H1 (cell line): ENCODE measurements at regions not wholly inside any gene's neighbourhood (a gene's known extent, or its start where the extent isn't known, plus 50 kb on each side); places are given as distances from the start of the nearest gene placed in this dataset.

Source experiments
- CTCF ChIA-PET: fragments of 300-600 bp; sonication (Branson Sonifier 250); formaldehyde crosslinking; loops from one replicate; lab custom pipeline; 2021; ENCODE audit not compliant: partially characterized antibody; lab: Charles Lee
- POLR2A ChIA-PET: fragments of 300-600 bp; sonication (Branson Sonifier 250); formaldehyde crosslinking; loops from one replicate; lab custom pipeline; 2021; ENCODE audit warnings: inconsistent platforms; ENCODE audit not compliant: partially characterized antibody; lab: Charles Lee
- DNase-seq, 2 experiments: peaks; one replicate each; pipeline versions ENCODE4 v3.0.0 to v3.0.0-alpha.2; 2010 to 2022; ENCODE audit warnings: low spot score in 2 of 2, low read depth in 1 of 2, mixed read lengths in 1 of 2
- FAIRE-seq: peaks from 2 replicates; lab custom pipeline; 2011; peaks lifted over from hg19 to GRCh38; lab: Jason Lieb, UNC
- H2AFZ ChIP-seq: 2 replicates; pipeline ENCODE4 v1.8.1; 2012; ENCODE audit warnings: low read length, inconsistent platforms
- H2AK5ac ChIP-seq: 2 replicates; pipeline ENCODE4 v1.6.1; 2013; ENCODE audit warnings: low read depth, low read length
- H2BK120ac ChIP-seq: replicated peaks from 2 replicates; pipeline ENCODE3; 2013; ENCODE audit warnings: low read depth, low read length, inconsistent platforms
- H2BK12ac ChIP-seq: 2 replicates; pipeline ENCODE4 v1.6.1; 2013; ENCODE audit warnings: low read depth, low read length
- H2BK15ac ChIP-seq: 2 replicates; pipeline ENCODE4 v1.6.1; 2013; ENCODE audit warnings: low read length
- H2BK20ac ChIP-seq: 2 replicates; pipeline ENCODE4 v1.6.1; 2013; ENCODE audit warnings: low read length
- H2BK5ac ChIP-seq: 2 replicates; pipeline ENCODE4 v1.6.1; 2013; ENCODE audit warnings: low read depth, low read length
- H3K14ac ChIP-seq: 2 replicates; pipeline ENCODE4 v1.6.1; 2013; ENCODE audit warnings: inconsistent platforms; ENCODE audit not compliant: insufficient read length
- H3K18ac ChIP-seq: 2 replicates; pipeline ENCODE4 v1.6.1; 2013; ENCODE audit warnings: low read length; ENCODE audit errors: extremely low read depth
- H3K23ac ChIP-seq: 2 replicates; pipeline ENCODE4 v1.6.1; 2013; ENCODE audit warnings: inconsistent platforms; ENCODE audit not compliant: insufficient read length
- H3K23me2 ChIP-seq: 2 replicates; pipeline ENCODE4 v1.6.1; 2013; ENCODE audit warnings: low read depth, low read length
- H3K27ac ChIP-seq: 2 replicates; pipeline ENCODE4 v1.6.1; 2011; ENCODE audit warnings: low read depth, low read length, inconsistent platforms
- H3K27me3 ChIP-seq, 4 experiments: replicated peaks in 1 of 4; 1 replicate in 1 of 4; 2 replicates in 3 of 4; pipeline versions ENCODE4 v1.6.1 to v1.8.1; 2011 to 2013; ENCODE audit warnings: low read length in 3 of 4, mild to moderate bottlenecking in 3 of 4, inconsistent platforms in 2 of 4, mixed read lengths in 2 of 4, moderate library complexity in 1 of 4; ENCODE audit not compliant: control insufficient read depth in 3 of 4, insufficient read depth in 3 of 4; ENCODE audit errors: extremely low read depth in 1 of 4
- H3K36me3 ChIP-seq, 4 experiments: 2 replicates each; pipeline versions ENCODE4 v1.6.1 to v1.8.1; 2011 to 2013; ENCODE audit warnings: mild to moderate bottlenecking in 4 of 4, low read length in 3 of 4, moderate library complexity in 2 of 4, control low read depth in 1 of 4, inconsistent platforms in 1 of 4; ENCODE audit not compliant: insufficient read depth in 4 of 4, control insufficient read depth in 2 of 4
- H3K4ac ChIP-seq: replicated peaks from 2 replicates; pipeline ENCODE3; 2013; ENCODE audit warnings: low read length, low read depth, mixed read lengths, inconsistent platforms; ENCODE audit not compliant: insufficient read length
- H3K4me1 ChIP-seq, 4 experiments: replicated peaks in 1 of 4; 1 replicate in 1 of 4; 2 replicates in 3 of 4; pipeline versions ENCODE4 v1.6.1 to v1.8.1; 2011 to 2013; ENCODE audit warnings: low read length in 3 of 4, inconsistent platforms in 2 of 4, mixed read lengths in 1 of 4; ENCODE audit not compliant: insufficient read depth in 4 of 4, control insufficient read depth in 3 of 4
- H3K4me2 ChIP-seq, 2 experiments: 2 replicates each; pipeline versions ENCODE4 v1.6.1 to v1.8.1; 2011 to 2013; ENCODE audit warnings: low read depth in 2 of 2, low read length in 2 of 2, control low read depth in 1 of 2, inconsistent platforms in 1 of 2, mild to moderate bottlenecking in 1 of 2; ENCODE audit not compliant: insufficient read depth in 1 of 2
- H3K4me3 ChIP-seq, 4 experiments: fragments of 200-600, 300-600 bp in 1 of 4; sonication (generic), shearing (Covaris generic), sonication (Bioruptor Twin) in 1 of 4; 2 replicates each; pipeline versions ENCODE4 v1.5.1 to v1.8.1; 2011 to 2016; ENCODE audit warnings: low read length in 4 of 4, low read depth in 3 of 4, control low read depth in 2 of 4, inconsistent platforms in 2 of 4, mild to moderate bottlenecking in 2 of 4, mixed read lengths in 1 of 4, moderate library complexity in 1 of 4; ENCODE audit not compliant: insufficient read depth in 2 of 4; ENCODE audit errors: extremely low read depth in 1 of 4
- H3K56ac ChIP-seq: replicated peaks from 2 replicates; pipeline ENCODE3; 2013; ENCODE audit warnings: low read depth, mild to moderate bottlenecking, mixed read lengths, low read length, inconsistent platforms; ENCODE audit not compliant: insufficient read length
- H3K79me1 ChIP-seq: 2 replicates; pipeline ENCODE4 v1.6.1; 2013; ENCODE audit warnings: low read depth, low read length, control low read depth
- H3K79me2 ChIP-seq, 2 experiments: 2 replicates each; pipeline versions ENCODE4 v1.6.1 to v1.8.1; 2012 to 2013; ENCODE audit warnings: low read length in 2 of 2, mild to moderate bottlenecking in 2 of 2, inconsistent platforms in 1 of 2; ENCODE audit not compliant: insufficient read depth in 2 of 2, control insufficient read depth in 1 of 2
- H3K9ac ChIP-seq, 4 experiments: replicated peaks in 1 of 4; 1 replicate in 1 of 4; 2 replicates in 3 of 4; pipeline versions ENCODE4 v1.6.1 to v1.8.1; 2011 to 2013; ENCODE audit warnings: low read depth in 3 of 4, low read length in 3 of 4, control low read depth in 2 of 4, mild to moderate bottlenecking in 2 of 4, moderate library complexity in 2 of 4, inconsistent platforms in 1 of 4; ENCODE audit errors: extremely low read depth in 1 of 4
- H3K9me3 ChIP-seq, 2 experiments: 2 replicates each; pipeline versions ENCODE4 v1.6.1 to v1.8.1; 2012 to 2013; ENCODE audit warnings: mild to moderate bottlenecking in 2 of 2, moderate library complexity in 2 of 2, control low read depth in 1 of 2, inconsistent platforms in 1 of 2, low read depth in 1 of 2, low read length in 1 of 2, mixed read lengths in 1 of 2; ENCODE audit not compliant: insufficient read depth in 2 of 2
- H4K20me1 ChIP-seq, 2 experiments: replicated peaks in 1 of 2; 2 replicates each; pipeline versions ENCODE3 to v1.8.1; 2011 to 2013; ENCODE audit warnings: inconsistent platforms in 2 of 2, low read length in 2 of 2, mild to moderate bottlenecking in 1 of 2; ENCODE audit not compliant: insufficient read depth in 2 of 2, control insufficient read depth in 1 of 2
- H4K5ac ChIP-seq: 2 replicates; pipeline ENCODE4 v1.6.1; 2013; ENCODE audit warnings: low read length, low read depth, mixed read lengths, inconsistent platforms; ENCODE audit not compliant: insufficient read length
- H4K8ac ChIP-seq: 2 replicates; pipeline ENCODE4 v1.8.0; 2013; ENCODE audit warnings: mild to moderate bottlenecking, moderate library complexity, low read length, inconsistent platforms; ENCODE audit not compliant: insufficient read depth; ENCODE audit errors: extremely low read depth
- H4K91ac ChIP-seq: replicated peaks from 2 replicates; pipeline ENCODE3; 2013; ENCODE audit warnings: low read length, mixed read lengths, inconsistent platforms; ENCODE audit not compliant: insufficient read length
- BCL11A ChIP-seq, 2 experiments: IDR thresholded peaks; one replicate each; pipeline ENCODE4 v1.6.1; 2011; ENCODE audit warnings: low read depth in 2 of 2, low read length in 2 of 2, mild to moderate bottlenecking in 2 of 2
- EGR1 ChIP-seq: IDR thresholded peaks from 2 replicates; pipeline ENCODE4 v1.6.1; 2011; ENCODE audit warnings: low read depth, low read length, borderline replicate concordance
- EZH2 ChIP-seq: fragments of 200-600 bp; sonication (generic); IDR thresholded peaks from 2 replicates; pipeline ENCODE4 v1.7.1; 2012; ENCODE audit warnings: low read depth, mild to moderate bottlenecking, moderate library complexity, low read length, inconsistent platforms; ENCODE audit not compliant: severe bottlenecking
- PHF8 ChIP-seq: fragments of 200-600 bp; sonication (generic); conservative IDR thresholded peaks from 2 replicates; pipeline ENCODE4 v1.7.1; 2012; ENCODE audit warnings: low read depth, mild to moderate bottlenecking, inconsistent platforms, low read length, moderate library complexity
- RAD21 ChIP-seq, 2 experiments: IDR thresholded peaks in 1 of 2; conservative IDR thresholded peaks in 1 of 2; 2 replicates each; pipeline ENCODE4 v1.6.1; 2011; ENCODE audit warnings: low read depth in 2 of 2, low read length in 2 of 2, improper control_type of control experiment in 1 of 2, inconsistent platforms in 1 of 2, mild to moderate bottlenecking in 1 of 2, moderate library complexity in 1 of 2
- SP4 ChIP-seq: IDR thresholded peaks from 2 replicates; pipeline ENCODE4 v1.6.1; 2012; ENCODE audit warnings: low read length, inconsistent platforms
- WGBS, 2 experiments: shearing (Covaris generic) in 1 of 2; methylation state at CpG; one replicate each; pipeline versions ENCODE4 v1.1.6 to v1.1.7; 2013 to 2015; ENCODE audit warnings: low lambda C conversion rate in 2 of 2, mixed read lengths in 2 of 2, inconsistent platforms in 1 of 2, low coverage in 1 of 2, missing lambda C conversion rate in 1 of 2; ENCODE audit not compliant: insufficient replicate concordance in 2 of 2, insufficient coverage in 1 of 2, insufficient read length in 1 of 2; ENCODE audit errors: extremely low coverage in 1 of 2, missing lambda C conversion rate in 1 of 2; 5-methylcytosine and 5-hydroxymethylcytosine counted together
- TF ChIP-seq, protein P1 (sequence below): IDR thresholded peaks from 2 replicates; pipeline ENCODE4 v1.6.1; 2012; ENCODE audit warnings: inconsistent platforms
- TF ChIP-seq, protein P2 (sequence below): IDR thresholded peaks from 2 replicates; pipeline ENCODE4 v1.6.1; 2012; ENCODE audit warnings: low read length, inconsistent platforms
- TF ChIP-seq, protein P3 (sequence below): IDR thresholded peaks from 2 replicates; pipeline ENCODE4 v1.6.1; 2011; ENCODE audit warnings: low read length, improper control_type of control experiment

DNA sequence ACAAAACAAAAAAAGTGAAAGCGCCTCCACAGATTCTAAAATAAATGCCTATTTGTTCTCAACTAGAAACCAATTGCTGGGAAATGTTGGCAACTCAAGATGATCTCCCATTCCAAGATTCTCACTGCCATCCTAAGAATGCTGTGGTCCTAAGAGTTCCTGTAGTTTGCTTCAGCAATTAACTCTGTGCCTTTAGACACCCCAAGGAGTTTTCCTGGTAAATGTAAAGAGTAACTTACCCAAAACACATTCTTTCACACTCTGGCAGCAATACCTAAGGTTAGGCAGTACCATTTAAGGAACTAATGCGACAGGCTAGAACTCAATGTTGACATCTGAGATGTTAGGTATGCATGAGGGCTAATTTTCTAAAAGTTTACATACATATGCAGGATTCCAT, 58.8 kb upstream of the TANK start:
- no peak for FAIRE-seq
- no peaks in the 10 kb centered on the region for H3K27me3 ChIP-seq
- POLR2A ChIA-PET, result no interaction called here
- TF ChIP-seq EGR1, result no peak
- TF ChIP-seq, protein P1, sequence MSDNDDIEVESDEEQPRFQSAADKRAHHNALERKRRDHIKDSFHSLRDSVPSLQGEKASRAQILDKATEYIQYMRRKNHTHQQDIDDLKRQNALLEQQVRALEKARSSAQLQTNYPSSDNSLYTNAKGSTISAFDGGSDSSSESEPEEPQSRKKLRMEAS, result no peak
- TF ChIP-seq, protein P2, sequence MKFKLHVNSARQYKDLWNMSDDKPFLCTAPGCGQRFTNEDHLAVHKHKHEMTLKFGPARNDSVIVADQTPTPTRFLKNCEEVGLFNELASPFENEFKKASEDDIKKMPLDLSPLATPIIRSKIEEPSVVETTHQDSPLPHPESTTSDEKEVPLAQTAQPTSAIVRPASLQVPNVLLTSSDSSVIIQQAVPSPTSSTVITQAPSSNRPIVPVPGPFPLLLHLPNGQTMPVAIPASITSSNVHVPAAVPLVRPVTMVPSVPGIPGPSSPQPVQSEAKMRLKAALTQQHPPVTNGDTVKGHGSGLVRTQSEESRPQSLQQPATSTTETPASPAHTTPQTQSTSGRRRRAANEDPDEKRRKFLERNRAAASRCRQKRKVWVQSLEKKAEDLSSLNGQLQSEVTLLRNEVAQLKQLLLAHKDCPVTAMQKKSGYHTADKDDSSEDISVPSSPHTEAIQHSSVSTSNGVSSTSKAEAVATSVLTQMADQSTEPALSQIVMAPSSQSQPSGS, result no peak
- no peak for TF ChIP-seq SP4
- TF ChIP-seq EZH2, result no peak
- no peak for TF ChIP-seq PHF8
- TF ChIP-seq, protein P3, sequence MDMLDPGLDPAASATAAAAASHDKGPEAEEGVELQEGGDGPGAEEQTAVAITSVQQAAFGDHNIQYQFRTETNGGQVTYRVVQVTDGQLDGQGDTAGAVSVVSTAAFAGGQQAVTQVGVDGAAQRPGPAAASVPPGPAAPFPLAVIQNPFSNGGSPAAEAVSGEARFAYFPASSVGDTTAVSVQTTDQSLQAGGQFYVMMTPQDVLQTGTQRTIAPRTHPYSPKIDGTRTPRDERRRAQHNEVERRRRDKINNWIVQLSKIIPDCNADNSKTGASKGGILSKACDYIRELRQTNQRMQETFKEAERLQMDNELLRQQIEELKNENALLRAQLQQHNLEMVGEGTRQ, result no peak
- no peak for TF ChIP-seq RAD21 (IDR thresholded peaks at IDR 0.05 in 1 of 2, conservative IDR thresholded peaks at IDR 0.05 in 1 of 2; ENCODE audit: low read depth in 2 of 2, low read length in 2 of 2)
- no peak for TF ChIP-seq BCL11A (IDR thresholded peaks at IDR 0.05; ENCODE audit: low read depth in 2 of 2, low read length in 2 of 2)

More for the DNA sequence above, 58.8 kb upstream of the TANK start:
- Histone ChIP-seq H2BK5ac (no peak overlapping the region), H3K4me2 (no peak overlapping the region), H3K4me3 (no peak overlapping the region), H3K23me2 (no peaks in the 10 kb centered on the region), H3K4me1 (no peaks in the 10 kb centered on the region), H3K18ac (no peak overlapping the region), H3K9ac (no peak overlapping the region), H2AFZ (peak overlapping the region; percentile 9; the same call in 1 of the 2 replicates), H4K8ac (no peak overlapping the region), H3K56ac (no peak overlapping the region), H3K79me1 (no peaks in the 10 kb centered on the region), H3K79me2 (no peaks in the 10 kb centered on the region), H3K9me3 (no peaks in the 10 kb centered on the region), H3K23ac (no peak overlapping the region), H3K4ac (no peak overlapping the region), H2BK120ac (no peak overlapping the region), H4K5ac (no peak overlapping the region), H2BK15ac (no peak overlapping the region), H4K20me1 (no peaks in the 10 kb centered on the region), H4K91ac (no peak overlapping the region), H3K27ac (no peak overlapping the region), H3K14ac (no peak overlapping the region), H2BK12ac (no peak overlapping the region), H2BK20ac (no peak overlapping the region), H3K36me3 (no peaks in the 10 kb centered on the region), H2AK5ac (no peak overlapping the region)
- CTCF ChIA-PET, result no interaction called here
- WGBS, 2 experiments, result 81% methylated on average over 2 of the region's 2 CpGs; no CpG with 5 or more reads in 1 of the 2 experiments
- DNase-seq, result no peak
